Tibial artery (tissue), 4 donors: ENCODE measurements at regions not wholly inside any gene's neighbourhood (a gene's known extent, or its start where the extent isn't known, plus 50 kb on each side); places are given as distances from the start of the nearest gene placed in this dataset.

Experiments
- DNase-seq, 2 donors: peaks; one replicate each; pipeline ENCODE4 v3.0.0-alpha.2; 2019
- H3K27ac ChIP-seq, 2 donors: fragments of 200-600 bp; sonication (generic) in 1 of 2; 1 replicate in 1 of 2; 2 replicates in 1 of 2; pipeline ENCODE4 v1.5.1; 2018 to 2019; ENCODE audit warnings: mild to moderate bottlenecking in 1 of 2
- H3K27me3 ChIP-seq, 2 donors: fragments of 200-600 bp; sonication (generic) in 1 of 2; one replicate each; pipeline versions ENCODE4 v1.5.1 to v1.6.0; 2016 to 2019
- H3K36me3 ChIP-seq, 3 donors: fragments of 200-600 bp; sonication (generic) in 2 of 3; one replicate each; pipeline ENCODE4 v1.5.1; 2016 to 2019; ENCODE audit warnings: mild to moderate bottlenecking in 2 of 3
- H3K4me1 ChIP-seq, 4 donors: fragments of 200-600 bp; sonication (generic) in 2 of 4; 1 replicate in 3 of 4; 2 replicates in 1 of 4; pipeline ENCODE4 v1.5.1; 2016 to 2019
- H3K4me3 ChIP-seq, 2 donors: fragments of 200-600 bp; sonication (generic) in 1 of 2; 1 replicate in 1 of 2; 2 replicates in 1 of 2; pipeline ENCODE4 v1.5.1; 2018 to 2019; ENCODE audit warnings: mild to moderate bottlenecking in 2 of 2
- H3K9me3 ChIP-seq, 3 donors: fragments of 200-600 bp; sonication (generic) in 1 of 3; one replicate each; pipeline ENCODE4 v1.5.1; 2016 to 2019
- CTCF ChIP-seq, 2 experiments: fragments of 200-600 bp in 1 of 2; fragments of 450-650 bp in 1 of 2; IDR thresholded peaks; one replicate each; pipeline ENCODE4 v1.5.1; 2017 to 2019; ENCODE audit warnings: antibody characterized with exemption in 2 of 2, mild to moderate bottlenecking in 1 of 2, moderate library complexity in 1 of 2
- intact Hi-C: fragments of 100-400 bp; cut with DNase I; formaldehyde crosslinking; loops from one replicate; pipeline ENCODE4 v1.15.0; 2023; ENCODE audit warnings: low total_unique reads

- no peak overlapping the region for H3K27ac ChIP-seq
- intact Hi-C loops: no loop called here
These were observed 276.9 kb upstream of the PCDH7 start for GRCh38 chr4:30443289-30443688.

GRCh38 chr4:30450474-30450873, 269.7 kb upstream of the PCDH7 start:
- Histone ChIP-seq H3K27me3 (no peaks in the 10 kb centered on the region), H3K9me3 (no peaks in the 10 kb centered on the region), H3K36me3 (no peaks in the 10 kb centered on the region), H3K4me1 (no peaks in the 10 kb centered on the region), H3K27ac (no peak overlapping the region), H3K4me3 (no peak overlapping the region)
- no peak for TF ChIP-seq CTCF (IDR thresholded peaks at IDR 0.05)
- DNase-seq: no peak
- intact Hi-C loops: no loop called here

More at GRCh38 chr4:30443289-30443688, 276.9 kb upstream of the PCDH7 start:
- DNase-seq: no peak
- Histone ChIP-seq H3K27me3 (no peaks in the 10 kb centered on the region), H3K36me3 (no peaks in the 10 kb centered on the region), H3K4me3 (no peak overlapping the region), H3K9me3 (no peaks in the 10 kb centered on the region), H3K4me1 (no peaks in the 10 kb centered on the region)
- TF ChIP-seq CTCF (IDR thresholded peaks at IDR 0.05): no peak

GRCh38 chr4:30454504-30454903, 265.7 kb upstream of the PCDH7 start:
- H3K27me3 ChIP-seq: no peaks in the 10 kb centered on the region
- no peak for TF ChIP-seq CTCF (IDR thresholded peaks at IDR 0.05)
- intact Hi-C loops: no loop called here
- no peaks in the 10 kb centered on the region for H3K36me3 ChIP-seq
- no peak for DNase-seq
- no peak overlapping the region for H3K4me3 ChIP-seq
- H3K27ac ChIP-seq: no peak overlapping the region
- H3K9me3 ChIP-seq: no peaks in the 10 kb centered on the region
- H3K4me1 ChIP-seq: no peaks in the 10 kb centered on the region

GRCh38 chr4:30456716-30457115, 263.5 kb upstream of the PCDH7 start:
- no peak for DNase-seq
- Histone ChIP-seq H3K27ac (no peak overlapping the region), H3K4me3 (no peak overlapping the region), H3K27me3 (no peaks in the 10 kb centered on the region), H3K36me3 (no peaks in the 10 kb centered on the region), H3K9me3 (no peaks in the 10 kb centered on the region), H3K4me1 (no peaks in the 10 kb centered on the region)
- intact Hi-C loops: no loop called here
- no peak for TF ChIP-seq CTCF (IDR thresholded peaks at IDR 0.05)

GRCh38 chr4:30460818-30461217, 259.4 kb upstream of the PCDH7 start:
- Histone ChIP-seq H3K27me3 (no peaks in the 10 kb centered on the region), H3K4me3 (no peak overlapping the region), H3K27ac (no peak overlapping the region), H3K9me3 (no peaks in the 10 kb centered on the region), H3K4me1 (no peaks in the 10 kb centered on the region), H3K36me3 (no peaks in the 10 kb centered on the region)
- intact Hi-C loops: no loop called here
- DNase-seq: no peak
- TF ChIP-seq CTCF (IDR thresholded peaks at IDR 0.05): no peak

GRCh38 chr4:30461218-30461617, 259.0 kb upstream of the PCDH7 start:
- no peak for TF ChIP-seq CTCF (IDR thresholded peaks at IDR 0.05)
- no peaks in the 10 kb centered on the region for H3K36me3 ChIP-seq
- H3K4me1 ChIP-seq: no peaks in the 10 kb centered on the region
- H3K27ac ChIP-seq: no peak overlapping the region
- no peak for DNase-seq
- intact Hi-C loops: no loop called here
- no peaks in the 10 kb centered on the region for H3K27me3 ChIP-seq
- H3K9me3 ChIP-seq: no peaks in the 10 kb centered on the region
- no peak overlapping the region for H3K4me3 ChIP-seq
